ENCODE measurements at regions not wholly inside any gene's neighbourhood (a gene's known extent, or its start where the extent isn't known, plus 50 kb on each side); places are given as distances from the start of the nearest gene placed in this dataset.

DNA sequence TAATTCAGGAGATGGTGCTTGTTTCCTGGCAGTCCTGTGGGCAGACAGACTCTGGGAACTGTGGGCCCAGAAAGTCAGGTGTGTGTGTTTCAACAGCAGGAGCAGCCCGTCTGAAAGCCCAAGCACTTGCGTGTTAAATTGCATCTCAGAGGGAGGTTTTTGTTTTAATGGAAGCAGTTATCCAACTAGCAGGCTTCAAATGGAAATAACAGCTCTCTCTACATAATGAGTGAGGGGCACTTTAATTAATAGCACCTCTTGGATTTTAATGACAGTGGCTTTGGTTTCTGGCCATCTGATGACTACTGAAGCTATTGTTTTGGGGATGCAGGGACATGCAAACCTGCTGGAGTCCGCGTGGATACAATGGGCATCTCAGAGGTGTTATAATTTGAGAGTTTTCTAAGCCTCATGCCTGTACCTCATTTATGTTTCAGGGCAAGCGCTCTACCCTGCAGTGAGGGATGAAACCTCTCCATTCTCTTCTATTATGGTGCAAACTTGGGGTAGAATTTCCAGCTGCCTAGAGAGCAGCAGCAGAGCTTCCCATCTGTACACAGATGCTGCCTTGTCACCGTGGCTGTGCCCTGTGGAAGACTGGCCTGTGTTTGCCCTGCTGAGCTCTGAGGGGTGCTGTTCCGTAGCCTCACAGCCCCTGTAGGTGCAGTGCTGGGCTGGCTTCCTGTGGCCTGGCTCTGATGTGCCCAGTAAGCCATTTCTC is 206.6 kb upstream of the GPR26 start:
- TF ChIP-seq, protein P1, sequence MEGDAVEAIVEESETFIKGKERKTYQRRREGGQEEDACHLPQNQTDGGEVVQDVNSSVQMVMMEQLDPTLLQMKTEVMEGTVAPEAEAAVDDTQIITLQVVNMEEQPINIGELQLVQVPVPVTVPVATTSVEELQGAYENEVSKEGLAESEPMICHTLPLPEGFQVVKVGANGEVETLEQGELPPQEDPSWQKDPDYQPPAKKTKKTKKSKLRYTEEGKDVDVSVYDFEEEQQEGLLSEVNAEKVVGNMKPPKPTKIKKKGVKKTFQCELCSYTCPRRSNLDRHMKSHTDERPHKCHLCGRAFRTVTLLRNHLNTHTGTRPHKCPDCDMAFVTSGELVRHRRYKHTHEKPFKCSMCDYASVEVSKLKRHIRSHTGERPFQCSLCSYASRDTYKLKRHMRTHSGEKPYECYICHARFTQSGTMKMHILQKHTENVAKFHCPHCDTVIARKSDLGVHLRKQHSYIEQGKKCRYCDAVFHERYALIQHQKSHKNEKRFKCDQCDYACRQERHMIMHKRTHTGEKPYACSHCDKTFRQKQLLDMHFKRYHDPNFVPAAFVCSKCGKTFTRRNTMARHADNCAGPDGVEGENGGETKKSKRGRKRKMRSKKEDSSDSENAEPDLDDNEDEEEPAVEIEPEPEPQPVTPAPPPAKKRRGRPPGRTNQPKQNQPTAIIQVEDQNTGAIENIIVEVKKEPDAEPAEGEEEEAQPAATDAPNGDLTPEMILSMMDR (IDR thresholded peaks at IDR 0.05): no peak
- no peak for TF ChIP-seq POLR2A (IDR thresholded peaks at IDR 0.05)

All from esophagus squamous epithelium (tissue), 4 donors.